Myocyte (in vitro differentiated cells): ENCODE measurements at regions not wholly inside any gene's neighbourhood (a gene's known extent, or its start where the extent isn't known, plus 50 kb on each side); places are given as distances from the start of the nearest gene placed in this dataset.
"Not testable (repeated sequence)": the region's sequence is repeated elsewhere in the genome, so short reads cannot be mapped to it uniquely, and the experiment has no call there.

Experiments used
- DNase-seq: peaks from one replicate; pipeline ENCODE4 v3.0.0-alpha.2; 2012; ENCODE audit warnings: low read depth

DNA sequence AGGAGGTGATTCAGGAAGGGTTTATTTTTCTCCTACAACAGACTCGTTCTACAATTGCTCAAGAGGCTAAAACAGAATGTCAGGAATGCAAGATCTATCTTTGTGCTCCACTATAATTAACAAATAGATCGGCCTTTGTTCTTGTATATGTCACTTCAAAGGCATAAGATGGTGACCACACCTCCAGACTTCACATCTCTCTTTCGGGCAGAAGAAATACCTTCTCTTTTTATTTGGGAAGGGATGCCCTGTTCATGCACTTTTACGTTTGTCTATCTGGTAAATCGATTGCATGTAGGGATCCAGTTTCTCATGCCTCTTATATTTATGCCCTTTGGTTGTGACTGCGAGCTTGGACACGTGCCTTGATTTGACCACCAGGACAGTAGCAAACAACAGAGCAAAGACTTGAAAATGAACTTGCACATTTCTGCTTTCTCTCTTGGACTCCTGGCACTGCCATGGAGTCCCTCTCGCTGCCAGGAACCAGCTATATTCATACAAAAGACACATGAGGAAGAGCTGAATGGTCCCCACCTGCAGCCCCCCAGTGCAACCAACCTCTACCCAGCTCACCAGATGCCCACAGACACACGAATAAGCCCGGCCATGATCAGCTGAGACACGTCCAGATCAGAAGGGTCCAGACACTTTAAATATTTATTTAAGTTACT is 219.8 kb upstream of the STXBP5 start:
- no peak for DNase-seq

DNA sequence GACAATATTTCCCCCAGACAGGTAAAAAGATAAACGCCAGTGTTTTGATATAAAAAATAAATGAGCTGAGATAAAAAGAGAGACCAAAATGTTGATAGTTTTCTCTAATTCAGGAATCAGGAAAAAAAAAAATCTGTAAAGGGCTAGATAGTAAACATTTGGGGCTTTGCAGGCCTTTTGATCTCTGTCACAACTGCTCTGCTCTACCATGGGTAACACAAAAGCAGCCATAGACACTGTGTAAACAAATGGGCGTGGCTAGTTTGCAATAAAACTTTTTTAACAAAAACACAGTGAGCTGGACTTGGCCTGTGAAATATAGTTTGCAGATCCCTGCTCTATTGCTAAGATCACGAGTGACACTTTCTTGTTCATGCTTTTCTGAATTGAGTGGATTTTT is 219.1 kb upstream of the STXBP5 start:
- DNase-seq, result no peak

- DNase-seq, result no peak
These were observed 218.3 kb upstream of the STXBP5 start for GRCh38 chr6:146985966-146986365.

DNA sequence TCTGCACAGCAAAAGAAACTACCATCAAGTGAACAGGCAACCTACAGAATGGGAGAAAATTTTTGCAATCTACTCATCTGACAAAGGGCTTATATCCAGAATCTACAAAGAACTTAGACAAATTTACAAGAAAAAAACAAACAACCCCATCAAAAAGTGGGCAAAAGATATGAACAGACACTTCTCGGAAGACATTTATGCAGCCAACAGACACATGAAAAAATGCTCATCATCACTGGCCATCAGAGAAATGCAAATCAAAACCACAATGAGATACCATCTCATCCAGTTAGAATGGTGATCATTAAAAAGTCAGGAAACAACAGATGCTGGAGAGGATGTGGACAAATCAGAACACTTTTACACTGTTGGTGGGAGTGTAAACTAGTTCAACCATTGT is 216.3 kb upstream of the STXBP5 start:
- DNase-seq, result not testable (repeated sequence)

DNA sequence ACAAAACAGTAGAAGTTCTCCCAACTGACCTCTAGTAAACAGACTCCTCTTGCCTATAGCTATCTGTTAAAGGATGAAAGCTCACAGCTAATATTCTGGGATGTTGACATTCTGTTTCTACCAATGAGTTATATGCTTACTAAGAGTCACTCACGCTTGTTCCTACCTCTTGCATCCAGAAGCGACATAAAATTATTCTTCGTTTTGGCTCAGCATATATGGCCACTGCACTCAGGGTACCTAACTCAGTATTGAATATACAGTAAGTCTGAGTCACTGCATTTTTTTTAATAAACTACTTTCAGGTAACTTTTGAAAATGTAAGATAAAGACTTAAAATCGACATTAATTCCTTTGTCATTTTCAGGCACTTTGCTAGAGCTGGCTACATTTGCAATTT is 214.4 kb upstream of the STXBP5 start:
- DNase-seq, result no peak

GRCh38 chr6:146990284-146990683 is 213.9 kb upstream of the STXBP5 start:
- DNase-seq, result peak; percentile 73

DNA sequence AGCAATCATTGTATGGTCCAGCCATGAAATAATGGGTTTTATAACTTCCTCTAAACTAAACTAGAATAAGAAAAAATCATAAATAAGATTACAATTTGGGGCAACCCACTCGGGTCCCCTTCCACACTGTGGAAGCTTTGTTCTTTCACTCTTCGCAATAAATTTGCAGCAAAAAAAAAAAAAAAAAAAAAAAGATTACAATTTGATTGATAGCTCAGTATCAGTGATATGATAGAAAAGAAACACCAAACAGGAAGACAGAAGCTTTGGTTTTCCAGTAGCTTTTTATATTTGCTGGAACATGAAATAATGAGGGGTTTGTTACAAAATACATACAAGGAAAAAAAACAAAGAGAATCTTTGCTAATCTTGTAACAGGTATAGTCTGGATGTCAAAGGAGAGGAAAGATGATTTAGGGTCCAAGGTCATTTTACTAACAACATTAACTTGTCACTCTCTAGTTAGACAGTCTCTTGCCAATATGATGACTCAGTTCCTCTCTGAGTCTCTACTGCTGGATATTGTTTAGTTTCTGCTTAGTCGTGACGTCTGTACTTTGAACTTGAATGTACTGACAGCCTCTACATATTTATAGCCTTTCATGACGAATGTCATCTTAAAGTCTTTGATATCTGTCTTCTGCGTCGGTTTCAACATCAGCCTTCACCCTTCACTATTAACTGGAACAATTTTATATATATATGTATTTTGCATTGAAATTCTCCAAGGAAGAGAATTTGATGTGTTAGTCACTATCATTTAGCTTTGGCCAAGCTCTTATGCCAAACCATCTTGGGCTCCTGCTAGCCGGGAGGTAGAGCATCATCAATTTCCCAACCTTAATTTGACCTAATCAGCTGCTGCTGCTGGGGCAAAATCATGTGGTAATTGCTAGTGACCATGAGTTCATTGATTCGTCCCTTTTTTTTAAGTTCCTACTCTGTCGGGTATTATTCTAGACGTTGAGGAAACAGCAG is 213.1 kb upstream of the STXBP5 start:
- no peak for DNase-seq

DNA sequence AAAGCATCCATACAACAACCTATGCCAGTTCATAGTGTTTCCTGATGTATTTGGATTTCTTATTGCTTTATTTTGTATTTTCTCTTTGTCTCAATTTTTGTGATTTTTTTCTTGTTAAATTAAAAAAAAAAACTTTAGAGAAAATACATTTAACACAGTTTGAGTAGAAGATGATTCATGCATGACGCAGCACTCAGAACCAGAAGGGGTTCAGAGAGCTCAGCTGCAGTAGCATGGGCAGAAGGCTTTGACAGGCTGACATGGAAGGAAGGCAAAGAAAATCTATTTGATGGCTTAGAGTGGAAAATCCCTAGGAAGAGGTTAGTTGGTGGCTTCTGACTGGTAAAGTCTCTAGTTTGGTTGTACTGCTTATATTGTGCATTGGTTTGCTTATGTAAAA is 207.2 kb upstream of the STXBP5 start:
- DNase-seq, result peak; percentile 58

GRCh38 chr6:146999766-147000165 is 204.5 kb upstream of the STXBP5 start:
- no peak for DNase-seq

- peak; percentile 71 for DNase-seq
These were observed 203.4 kb upstream of the STXBP5 start for GRCh38 chr6:147000545-147001488.

DNA sequence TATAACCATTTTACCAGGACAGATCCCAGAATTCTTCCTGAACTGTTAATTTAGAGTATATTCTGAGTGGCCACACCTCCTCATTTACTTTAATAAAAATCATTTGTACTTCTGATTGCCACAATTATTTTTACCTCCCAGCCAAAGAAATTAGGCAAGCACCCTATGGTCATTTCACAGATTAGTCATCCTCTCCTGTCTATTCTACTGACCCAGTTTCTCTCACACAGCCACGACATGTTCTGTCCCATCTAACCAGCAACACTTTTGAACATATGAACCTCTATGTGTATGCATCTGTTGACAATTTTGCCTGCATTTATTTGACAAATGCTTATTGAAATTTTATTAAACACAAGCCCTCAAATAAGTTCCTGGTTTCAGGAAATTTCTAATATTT is 202.6 kb upstream of the STXBP5 start:
- no peak for DNase-seq

DNA sequence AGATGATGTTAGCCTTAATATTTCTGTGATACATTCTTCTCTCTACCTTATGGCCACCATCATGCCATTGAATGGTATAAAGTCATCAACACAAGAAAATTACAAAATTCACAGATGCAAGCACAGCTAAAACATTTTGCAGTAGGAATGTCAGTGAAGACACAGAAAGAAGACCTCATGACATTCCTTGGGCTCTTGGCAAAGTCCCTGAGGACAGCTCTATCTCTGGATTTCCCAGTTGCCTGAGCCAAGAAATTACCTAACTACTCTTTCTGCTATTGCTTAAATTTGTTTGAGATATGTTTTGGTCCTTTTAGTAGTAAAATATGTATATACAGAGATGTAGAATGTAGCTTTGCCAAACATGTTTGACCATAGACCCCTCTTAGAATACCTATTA is 201.0 kb upstream of the STXBP5 start:
- DNase-seq, result no peak

GRCh38 chr6:147005499-147005898 is 198.7 kb upstream of the STXBP5 start:
- DNase-seq, result no peak

- DNase-seq, result no peak
These were observed 196.8 kb upstream of the STXBP5 start for GRCh38 chr6:147007441-147007840.

DNA sequence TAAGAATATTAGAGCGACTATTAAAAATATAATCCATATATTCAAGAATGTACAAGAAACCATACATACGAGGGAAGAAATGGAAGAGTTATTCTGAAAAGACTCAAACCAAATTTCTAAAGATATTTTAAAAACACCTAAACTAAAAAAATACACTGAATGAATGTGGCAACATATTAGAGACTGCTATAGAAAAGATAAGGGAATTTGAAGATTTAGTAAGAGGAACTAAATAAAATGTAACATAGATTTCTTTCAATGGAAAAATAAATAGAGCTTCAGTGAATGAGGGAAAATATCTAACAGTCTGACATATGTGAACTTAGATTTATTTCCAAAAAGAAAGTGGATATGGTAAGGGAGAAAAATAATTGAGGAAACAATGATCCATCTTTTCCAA is 194.9 kb upstream of the STXBP5 start:
- no peak for DNase-seq

- no peak for DNase-seq
These were observed 188.5 kb upstream of the STXBP5 start for GRCh38 chr6:147015674-147016073.

DNA sequence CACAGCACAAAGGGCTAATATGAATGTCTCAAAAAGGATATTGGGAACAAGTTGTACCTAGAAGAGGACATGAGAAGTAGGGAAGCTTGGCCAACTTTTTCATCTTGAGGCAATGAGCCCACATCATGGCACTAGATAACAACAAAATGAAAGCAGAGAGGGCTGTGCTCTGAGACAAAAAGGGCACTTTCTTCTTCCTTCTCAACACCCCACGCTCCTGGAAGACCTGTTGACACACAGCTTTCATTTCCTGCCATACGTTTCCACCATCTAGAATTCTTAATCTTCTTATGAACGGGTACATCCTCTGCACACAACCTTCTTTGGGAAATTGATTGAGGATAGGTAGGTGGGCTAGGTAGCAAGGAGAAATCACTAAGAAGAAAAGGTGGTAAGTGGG is 187.8 kb upstream of the STXBP5 start:
- DNase-seq, result no peak

- DNase-seq, result no peak
These were observed 187.1 kb upstream of the STXBP5 start for GRCh38 chr6:147017153-147017552.

- DNase-seq, result no peak
These were observed 185.2 kb upstream of the STXBP5 start for GRCh38 chr6:147019001-147019400.

DNA sequence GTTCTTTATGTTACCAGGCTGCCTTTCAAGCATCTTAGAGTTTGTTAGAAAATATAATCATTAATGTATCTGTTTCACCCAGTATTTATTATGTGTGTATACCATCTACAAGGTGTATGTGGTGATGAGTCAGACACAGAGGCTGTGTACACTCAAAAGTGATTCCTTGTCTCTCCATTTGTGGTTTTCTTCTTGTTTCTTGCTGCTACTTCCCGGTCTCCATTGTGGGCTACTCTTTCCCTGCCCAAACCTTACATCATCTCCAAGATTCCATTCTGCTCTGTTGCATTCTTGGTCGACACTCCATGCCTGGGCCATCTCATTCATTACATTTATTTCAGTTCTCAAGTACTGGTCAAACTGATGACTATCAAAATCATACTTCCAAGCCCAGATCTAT is 182.2 kb upstream of the STXBP5 start:
- DNase-seq, result no peak

DNA sequence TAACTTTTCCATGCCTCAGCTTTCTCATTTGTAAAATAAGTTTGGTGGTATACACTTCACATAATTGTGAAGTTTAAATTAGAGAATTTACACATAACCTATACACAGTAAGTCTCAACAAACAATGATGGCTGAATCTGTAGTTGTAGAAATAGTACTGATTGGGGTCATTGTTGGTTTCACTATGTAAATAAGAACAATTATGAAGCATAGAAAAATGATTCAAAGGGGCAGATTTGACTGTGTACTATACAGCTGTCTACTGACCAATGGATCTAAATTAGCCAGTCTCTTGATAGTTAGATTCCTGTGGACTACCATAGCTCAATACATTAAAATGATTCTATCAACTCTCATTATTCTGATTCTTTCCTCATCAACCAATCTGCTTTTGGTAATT is 181.1 kb upstream of the STXBP5 start:
- no peak for DNase-seq

- DNase-seq, result peak; percentile 77
These were observed 180.6 kb upstream of the STXBP5 start for GRCh38 chr6:147023581-147023980.
